GM21381 (cell line): ENCODE measurements at regions not wholly inside any gene's neighbourhood (a gene's known extent, or its start where the extent isn't known, plus 50 kb on each side); places are given as distances from the start of the nearest gene placed in this dataset.
"Not testable (repeated sequence)": the region's sequence is repeated elsewhere in the genome, so short reads cannot be mapped to it uniquely, and the experiment has no call there.

ENCODE experiments used
- ATAC-seq: cut with Tn5 transposase; IDR thresholded peaks from one replicate; pipeline ENCODE4 v1.9.1; 2021; ENCODE audit warnings: mild to moderate bottlenecking, moderate library complexity; ENCODE audit not compliant: unreplicated experiment

DNA sequence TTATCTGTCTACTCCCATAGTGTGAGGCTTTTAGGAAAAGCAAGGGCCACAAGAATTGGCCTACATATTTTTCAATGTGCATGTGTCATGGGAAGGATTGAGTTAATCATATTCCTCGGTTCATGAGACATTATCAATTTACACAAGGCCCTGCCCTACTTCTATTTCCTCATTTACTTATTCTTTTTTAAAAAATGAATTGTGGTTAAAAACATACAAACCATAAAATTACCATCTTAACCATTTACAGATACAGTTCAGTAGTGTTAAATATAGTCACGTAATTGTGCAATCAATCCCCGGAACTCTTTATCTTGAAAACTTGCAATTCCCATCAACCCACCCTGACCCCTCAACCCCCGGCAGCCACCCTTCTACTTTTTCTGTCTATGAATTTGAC lies 284.0 kb upstream of the GADL1 start:
- no peak for ATAC-seq

DNA sequence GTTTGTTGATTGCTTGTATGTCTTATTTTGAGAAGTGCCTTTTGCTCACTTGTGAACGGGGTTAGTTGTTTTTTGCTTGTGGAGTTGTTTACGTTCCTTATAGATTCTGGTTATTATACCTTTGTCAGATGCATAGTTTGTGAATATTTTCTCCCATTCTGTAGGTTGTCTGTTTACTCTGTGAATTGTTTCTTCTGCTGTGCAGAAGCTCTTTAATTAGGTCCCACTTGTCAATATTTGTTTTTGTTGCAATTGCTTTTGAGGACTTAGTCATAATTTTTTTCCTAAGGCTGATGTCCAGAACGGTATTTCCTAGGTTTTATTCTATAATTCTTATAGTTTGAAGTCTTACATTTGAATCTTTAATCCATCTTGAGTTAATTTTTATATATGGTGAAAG lies 285.3 kb upstream of the GADL1 start:
- no peak for ATAC-seq

DNA sequence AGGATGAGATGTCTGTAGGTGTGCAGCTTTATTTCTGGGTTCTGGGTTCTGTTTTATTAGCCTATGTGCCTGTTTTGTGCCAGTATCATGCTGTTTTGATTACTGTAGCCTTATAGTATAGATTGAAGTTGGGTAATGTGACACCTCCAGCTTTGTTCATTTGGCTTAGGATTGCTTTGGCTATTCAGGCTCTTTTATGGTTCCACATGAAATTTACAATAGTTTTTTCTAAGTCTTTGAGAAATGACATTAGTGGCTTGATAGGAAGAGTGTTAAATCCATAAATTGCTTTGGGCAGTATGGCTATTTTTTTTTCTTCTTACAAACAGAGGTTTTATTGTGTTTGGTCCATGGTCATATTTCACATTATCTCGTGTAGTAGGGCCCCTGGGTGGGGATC lies 285.8 kb upstream of the GADL1 start:
- ATAC-seq: no peak

DNA sequence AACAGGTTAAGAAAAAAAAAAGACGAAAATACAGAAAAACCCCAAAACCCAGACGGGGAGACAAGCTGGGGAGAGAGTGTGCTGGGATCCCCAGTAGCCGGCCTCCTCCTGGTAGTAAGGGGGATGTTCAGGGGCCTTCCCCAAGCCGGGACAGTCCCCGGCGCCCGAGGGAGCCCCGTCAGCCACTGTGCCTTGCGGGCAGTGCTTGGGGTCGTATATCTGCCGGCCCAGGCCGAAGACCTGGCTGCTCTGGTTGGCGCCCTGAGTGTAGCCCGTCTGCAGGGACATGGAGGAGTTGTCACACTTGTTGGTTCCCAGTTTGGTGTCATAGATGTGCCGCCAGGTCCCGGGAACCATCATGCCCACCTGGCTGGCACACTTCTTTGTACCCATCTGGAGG lies 287.2 kb upstream of the GADL1 start:
- ATAC-seq: no peak

DNA sequence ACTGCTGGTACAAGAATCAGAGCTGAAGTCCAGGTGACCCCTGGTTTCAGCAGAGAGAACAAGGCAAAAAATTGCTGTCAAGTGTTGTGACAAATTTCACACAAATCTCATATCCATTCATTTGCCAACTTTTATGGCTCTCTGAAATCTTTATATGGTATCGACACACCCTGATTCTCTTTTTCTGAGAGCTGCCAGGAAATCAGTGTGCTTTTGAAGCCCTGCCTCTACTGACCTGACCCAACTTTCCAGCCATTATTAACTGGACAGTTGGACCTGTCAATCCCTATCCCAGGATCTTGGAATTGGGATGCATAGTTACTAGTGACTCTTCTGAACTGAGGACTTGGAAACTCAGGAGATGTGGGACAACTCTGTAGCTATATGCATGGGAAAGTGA lies 288.2 kb upstream of the GADL1 start:
- no peak for ATAC-seq

DNA sequence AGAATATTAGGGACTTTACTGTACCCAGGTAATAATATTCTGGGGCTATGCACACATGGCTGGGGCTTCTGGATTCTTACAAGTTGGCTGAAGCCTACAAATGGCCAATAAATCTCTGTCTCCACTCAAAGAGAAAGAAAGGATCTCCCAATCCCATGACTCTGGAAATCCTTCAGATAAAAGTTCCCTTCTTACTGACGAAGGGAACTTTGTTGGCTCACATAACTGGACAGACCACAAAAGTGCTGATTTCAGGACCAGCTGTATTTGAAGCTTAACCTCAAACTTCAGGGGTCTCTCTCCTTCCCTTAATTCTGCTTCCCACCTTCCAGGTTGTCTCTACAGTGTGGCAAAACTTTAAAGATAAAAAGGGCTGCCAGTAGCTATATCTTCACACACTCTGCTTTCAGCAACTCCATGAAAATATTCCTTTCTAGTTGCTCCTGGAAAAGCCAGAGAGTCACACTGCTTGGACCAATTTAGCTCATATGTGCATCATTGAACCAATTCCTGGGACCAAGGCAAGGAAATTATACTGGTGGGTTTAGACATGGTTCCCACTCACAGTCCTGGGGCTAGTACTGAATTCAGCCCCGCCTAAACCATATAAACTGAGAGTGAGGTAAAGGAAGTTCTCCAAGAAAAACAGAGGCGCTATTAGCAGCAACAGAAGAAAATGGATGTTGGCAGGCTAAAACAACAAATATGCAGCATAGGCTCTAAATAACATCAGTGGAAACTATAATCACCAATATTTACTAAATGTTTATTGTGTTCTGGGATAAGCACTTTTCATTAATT lies 290.0 kb upstream of the GADL1 start:
- no peak for ATAC-seq

DNA sequence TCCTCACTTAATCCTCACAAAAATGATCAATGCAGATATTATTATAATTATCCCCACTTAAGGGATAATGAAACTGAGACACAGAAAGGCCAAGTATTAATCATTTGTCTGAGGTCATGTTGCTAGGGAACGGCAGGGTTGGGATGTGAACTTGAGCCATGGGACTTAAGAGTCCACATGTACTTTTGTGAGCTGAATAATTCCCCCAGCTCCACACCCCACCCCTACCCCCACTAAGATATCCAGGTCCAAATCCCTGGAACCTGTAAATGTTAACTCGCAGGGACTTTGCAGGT lies 290.5 kb upstream of the GADL1 start:
- no peak for ATAC-seq

DNA sequence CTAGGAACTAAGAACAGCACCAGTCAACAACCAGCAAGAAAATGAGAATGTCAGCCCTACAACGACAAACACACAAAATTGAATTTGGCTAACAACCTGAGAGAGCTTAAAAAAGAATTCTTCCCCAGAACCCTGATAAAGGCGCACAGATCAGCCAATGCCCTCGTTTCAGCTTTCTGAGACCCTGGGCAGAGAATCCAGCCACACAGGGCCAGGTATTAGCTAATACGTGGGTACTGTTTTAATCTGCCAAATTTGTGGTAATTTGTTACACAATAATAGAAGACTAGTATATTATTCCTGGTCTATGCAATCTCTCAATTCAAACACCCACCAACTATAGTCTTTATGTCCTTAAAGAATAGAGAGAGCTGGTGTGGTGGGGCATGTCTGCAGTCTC lies 291.6 kb upstream of the GADL1 start:
- ATAC-seq: no peak

DNA sequence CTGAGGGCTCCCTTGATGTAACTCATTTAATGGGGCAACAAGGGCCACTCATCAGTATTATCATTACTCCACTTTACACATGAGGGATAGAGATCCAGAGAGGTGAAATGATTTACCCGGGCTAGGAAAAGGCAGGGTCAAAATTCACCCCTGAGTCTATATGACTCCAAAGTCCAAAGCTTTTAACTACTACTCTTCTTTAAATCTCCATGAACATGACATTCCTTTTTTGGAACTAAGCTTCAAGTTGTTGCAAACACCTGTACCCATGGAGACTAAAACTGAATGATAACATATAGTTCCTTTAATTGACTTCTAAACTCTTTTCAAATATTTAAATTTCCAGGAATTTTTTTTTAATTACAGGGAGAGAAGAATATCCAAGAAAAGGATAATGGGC lies 292.9 kb upstream of the GADL1 start:
- ATAC-seq: no peak

DNA sequence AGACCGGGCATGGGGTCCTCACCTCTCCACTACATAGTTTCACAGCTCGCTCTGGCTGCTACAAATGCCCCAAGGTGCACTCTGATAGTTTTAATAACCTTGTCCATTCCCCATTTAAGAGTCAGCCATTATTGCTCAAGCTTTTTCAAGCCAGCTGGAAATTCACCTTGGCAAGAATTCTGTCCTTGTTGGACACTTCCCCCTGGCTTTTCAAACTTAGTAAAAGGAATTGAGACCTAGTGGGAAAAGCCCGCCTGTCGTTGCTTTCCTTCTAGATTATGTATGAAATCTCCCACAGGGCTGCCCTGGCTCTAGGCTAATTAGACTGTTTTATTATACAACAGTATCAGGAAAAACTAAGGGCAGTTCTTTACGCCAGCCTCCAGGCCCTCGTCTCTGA lies 293.7 kb upstream of the GADL1 start:
- ATAC-seq: no peak

DNA sequence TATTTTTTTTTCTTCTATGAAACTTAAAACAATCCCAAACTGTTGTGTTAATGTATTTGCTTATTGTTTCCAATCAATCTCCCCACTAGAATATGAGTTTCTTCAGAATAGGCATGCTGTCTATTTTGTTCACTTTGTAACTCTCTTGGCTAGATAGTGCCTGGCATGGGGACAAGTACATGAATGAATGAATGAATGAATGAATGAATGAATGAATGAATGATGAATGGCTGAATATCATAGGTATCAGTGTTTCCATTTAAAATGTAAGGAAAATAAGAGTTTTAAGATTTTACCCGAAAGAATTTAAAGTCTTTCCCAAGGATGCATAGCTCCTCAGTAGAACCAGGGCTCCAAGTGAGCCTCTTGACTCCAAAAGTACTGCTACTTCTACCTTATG lies 294.9 kb upstream of the GADL1 start:
- no peak for ATAC-seq

DNA sequence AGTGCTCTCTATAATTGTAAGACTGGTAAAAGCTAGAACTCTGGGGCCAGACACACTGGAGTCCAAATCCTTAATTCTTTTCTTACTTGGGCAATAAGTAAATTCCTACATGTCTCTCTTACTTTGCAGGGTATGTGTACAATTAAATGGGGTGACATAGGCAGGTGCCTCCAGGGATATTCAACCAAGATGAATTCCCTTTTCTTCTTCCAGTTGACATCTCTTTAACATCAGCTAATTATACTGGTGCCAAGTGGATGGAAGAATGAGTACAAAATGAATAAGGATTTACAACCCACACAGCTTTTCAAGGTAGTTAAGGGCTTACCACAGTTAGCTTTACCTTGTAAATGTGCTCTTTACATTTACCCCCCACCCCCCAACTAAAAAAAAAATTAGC lies 295.5 kb upstream of the GADL1 start:
- no peak for ATAC-seq

DNA sequence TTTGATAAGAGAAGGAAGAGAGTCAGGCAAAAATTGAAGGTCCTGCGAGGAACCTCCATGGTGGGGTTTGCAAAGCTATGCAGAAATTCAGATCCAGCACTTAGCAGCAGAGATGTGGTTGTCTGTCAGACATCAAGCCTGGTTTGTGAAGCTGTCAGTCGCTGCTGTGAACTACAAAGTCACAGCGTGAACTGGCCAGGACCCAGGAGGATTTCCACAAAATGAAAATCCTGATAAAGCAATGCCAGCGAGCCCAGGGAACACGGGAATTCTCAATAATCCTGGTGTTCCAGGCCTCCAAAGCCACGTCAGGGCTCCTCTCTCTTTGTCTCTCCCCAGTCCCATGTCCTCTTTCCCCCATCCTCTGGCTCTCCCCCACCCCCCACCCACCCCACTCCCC lies 296.9 kb upstream of the GADL1 start:
- ATAC-seq: no peak

DNA sequence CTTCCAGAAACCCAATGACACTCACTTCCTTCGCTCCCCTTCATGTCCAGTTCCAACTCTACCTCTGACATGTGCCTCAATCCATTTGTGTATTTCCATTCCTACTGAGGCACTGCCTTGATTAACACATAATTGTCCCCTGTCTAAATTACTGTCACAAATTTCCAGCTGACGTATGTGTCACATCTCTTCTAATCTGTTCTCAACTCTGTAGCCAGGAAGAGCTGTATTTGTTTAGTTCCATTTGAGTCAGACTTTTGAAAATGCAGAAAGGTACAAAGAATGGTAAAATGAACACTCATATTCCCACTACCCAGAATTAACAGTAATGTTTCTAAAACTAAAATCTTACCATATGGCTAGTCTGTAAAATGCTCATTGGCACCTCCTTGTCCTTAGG lies 299.0 kb upstream of the GADL1 start:
- no peak for ATAC-seq

DNA sequence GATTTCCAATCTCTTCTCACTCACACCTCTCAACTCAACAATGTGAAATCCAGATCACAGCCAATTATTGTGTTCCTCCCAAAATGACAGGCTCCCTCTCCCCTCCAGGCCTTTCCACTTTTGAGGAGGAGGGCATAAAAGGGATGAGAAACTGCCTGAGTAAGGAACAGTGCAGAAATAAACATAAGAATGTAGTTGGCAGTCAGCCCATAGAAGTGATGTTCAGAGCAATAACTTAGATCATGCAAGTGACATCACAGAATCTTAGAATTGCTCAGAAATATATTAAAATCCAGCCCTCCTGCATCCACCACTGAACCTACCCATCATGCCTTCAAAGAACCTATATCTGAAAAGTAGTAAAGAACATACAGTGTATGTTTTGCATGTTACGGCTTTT lies 299.4 kb upstream of the GADL1 start:
- ATAC-seq: no peak

DNA sequence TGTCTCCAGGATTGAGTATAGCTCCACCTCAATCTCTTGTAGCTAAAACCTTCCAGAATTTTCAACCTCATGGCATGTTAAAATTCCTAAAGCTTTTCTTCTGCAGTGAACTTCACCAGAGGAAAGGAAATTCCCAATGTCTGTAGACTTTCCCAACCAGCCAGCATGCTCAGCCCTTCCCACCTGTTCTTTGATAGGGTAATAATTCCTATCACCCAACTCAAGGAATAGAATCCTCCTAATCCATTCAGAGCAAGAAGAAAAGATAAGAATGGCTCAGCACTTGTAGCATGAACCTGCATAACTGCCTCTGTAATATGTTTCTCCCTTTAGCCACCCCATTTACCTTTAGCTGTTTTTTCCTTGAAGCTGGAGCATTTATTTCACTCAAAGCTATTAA lies 301.8 kb upstream of the GADL1 start:
- ATAC-seq: no peak

DNA sequence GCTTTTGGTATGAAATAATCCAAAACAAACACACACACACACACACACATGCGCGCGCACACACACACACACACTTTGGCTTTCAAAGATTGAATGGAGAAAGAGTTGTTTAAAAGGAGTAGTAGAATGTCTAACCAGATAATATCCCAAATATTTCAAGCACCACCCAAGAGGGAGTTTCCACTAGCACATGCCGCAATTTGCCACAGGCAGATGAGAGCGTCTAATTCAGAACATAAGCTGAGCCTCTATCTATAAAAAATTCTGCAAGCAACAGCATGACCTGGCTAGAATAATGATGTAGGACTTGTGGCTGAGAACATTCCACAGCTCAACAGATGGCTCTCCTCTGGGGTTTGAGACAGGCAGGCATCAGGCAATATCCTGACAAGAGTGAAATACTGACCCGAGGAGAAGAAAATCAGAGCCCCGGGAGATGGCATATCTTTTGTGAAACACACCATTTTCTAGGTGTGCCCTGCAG lies 302.5 kb upstream of the GADL1 start:
- ATAC-seq: no peak

DNA sequence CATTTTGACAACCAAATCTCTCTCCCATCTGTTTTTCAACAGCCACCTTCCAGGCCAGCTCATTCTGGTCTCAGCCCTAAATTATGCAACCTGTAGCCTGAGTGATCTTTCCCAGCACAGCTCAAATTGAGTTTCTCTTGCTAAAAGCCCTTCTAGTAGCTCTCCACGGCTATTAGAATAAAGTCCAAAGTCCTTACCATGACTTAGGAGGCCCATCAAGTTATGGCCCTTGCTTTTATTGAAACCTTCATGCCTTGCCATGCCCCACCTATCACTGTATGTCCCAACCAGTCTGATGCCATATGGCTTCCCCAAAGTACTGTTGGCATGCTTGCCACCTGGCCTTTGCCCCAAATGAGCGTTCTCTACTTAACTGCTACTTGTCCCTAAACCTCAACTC lies 303.5 kb upstream of the GADL1 start:
- no peak for ATAC-seq

DNA sequence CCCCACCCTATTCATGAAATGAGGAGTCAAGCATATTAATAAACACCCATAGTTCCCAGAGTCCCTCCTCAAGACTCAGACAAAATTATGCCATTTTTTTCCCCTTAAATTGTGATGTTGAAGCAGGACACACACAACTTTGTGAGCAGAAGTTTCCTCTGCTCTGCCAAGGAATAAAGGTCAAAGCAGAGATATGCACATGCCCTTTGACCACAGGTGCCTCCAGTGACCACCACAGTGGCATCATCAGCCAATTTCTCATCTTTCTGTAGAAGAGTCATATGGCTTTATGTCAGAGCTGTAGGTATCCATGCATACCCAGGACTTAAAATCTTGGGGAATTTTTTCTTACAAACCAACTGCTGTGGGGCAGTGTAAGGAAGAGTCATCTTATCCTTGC lies 304.4 kb upstream of the GADL1 start:
- no peak for ATAC-seq

DNA sequence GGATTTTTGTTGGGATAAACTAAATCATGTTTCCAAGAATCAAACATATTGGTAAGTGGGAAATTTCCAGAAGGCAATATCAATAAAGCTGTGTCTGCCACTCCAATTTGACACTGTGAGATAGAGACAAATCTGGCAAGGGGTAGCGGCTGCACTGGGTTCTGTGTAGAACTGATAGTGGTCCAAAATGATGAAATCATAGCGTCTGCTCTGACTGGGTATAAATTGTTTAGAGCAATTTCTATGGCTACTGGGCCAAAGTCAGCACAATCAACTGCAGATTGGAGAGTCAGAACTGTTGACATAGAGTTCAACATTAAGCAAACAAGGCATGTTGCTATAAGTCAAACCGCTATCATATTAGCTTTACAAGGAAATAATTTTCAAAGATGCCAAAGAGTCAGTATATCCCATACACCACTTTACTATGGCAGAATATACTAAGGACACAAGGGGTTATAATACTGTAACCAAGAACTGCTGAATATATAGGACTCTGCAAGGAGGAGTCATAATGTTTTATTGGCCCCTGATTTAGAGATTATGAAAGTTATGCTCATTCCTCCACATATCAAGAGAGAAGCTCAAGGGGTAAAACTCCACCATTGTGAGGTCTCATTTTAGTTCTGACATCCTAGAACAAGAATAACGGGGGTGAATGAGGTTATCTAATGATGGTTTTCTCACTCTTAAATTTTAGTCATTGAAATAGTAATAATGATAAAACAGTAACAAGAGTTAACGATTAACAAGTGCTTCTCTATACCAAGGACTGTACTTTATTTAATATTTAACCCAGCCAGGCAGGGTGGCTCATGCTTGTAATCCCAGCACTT lies 309.7 kb upstream of the GADL1 start:
- no peak for ATAC-seq

DNA sequence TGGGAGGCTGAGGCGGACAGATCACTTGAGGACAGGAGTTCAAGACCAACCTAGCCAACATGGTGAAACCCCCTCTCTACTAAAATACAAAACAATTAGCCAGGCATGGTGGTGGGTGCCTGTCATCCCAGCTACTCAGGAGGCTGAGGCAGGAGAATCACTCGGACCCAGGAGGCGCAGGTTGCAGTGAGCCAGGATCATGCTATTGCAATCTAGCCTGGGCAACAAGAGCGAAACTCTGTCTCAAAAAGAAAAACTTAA lies 310.3 kb upstream of the GADL1 start:
- ATAC-seq: not testable (repeated sequence)

DNA sequence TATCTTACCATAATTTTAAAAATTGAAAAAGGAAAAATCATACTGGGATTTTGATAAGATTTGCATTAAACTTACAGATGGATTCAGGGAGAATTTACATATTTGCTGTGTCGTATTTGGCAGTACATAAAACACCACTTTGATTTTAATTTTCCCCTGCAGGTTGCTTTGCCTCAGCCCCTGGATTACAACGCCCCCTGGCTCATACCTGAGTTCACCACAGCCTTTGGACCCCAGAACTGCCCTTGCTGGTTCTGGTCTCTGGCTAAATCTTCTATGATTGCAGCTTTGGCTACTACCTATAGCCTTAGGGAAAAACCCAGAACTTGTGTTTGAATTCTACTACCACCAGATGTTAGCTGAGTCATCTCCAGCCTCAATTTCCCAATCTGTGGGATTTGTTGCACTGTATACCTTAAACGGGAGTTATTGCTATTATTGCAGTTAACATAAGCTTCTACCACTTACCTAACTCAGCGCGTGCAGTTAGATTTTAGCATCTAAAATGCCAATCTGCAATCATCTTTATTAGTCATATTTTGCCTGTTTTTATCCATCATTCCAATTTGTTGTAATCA lies 315.7 kb upstream of the GADL1 start:
- no peak for ATAC-seq
